ENCODE measurements at regions not wholly inside any gene's neighbourhood (a gene's known extent, or its start where the extent isn't known, plus 50 kb on each side); places are given as distances from the start of the nearest gene placed in this dataset.

DNA sequence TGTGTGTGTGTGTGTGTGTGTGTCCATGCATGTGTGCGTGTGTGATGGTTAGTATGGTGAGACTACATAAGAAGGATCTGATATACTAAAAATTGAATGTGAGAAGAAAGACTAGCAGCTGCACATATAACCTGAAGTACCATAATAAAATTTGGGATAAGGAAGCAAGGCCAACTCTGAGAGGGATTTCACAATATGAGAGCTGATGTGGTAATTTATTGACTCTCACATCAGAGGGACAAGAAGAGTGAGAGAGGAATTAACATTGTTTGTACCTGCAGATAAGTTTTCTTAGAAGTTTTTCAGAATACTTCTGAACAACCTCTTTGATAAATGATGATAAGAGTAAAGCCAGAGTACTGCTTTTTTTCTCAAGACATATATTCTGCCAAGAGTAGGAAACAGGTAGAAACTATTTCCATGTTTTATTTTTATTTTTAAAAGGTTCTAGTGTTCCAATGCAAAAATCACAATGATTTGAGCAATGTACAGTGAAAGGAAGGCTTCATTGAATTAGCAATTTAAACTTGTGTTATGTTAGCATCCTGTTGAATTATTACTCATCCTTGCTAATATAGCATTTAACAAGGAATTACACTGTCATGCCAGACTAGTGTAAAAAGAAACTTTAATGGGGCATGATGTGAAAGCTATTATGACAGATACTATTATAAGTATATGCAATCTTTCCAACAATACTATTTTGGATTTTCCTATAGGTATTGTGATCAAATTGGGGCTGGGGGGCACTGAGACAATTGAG is 415.5 kb upstream of the ARPP21 start:
- H3K27me3 ChIP-seq (ENCODE audit: control insufficient read depth, insufficient read depth, low read length) = no peaks in the 10 kb centered on the region
- no peak overlapping the region for H3K4me3 ChIP-seq (ENCODE audit: low read depth, low read length)
- ChIA-PET POLR2A (no interaction called here), CTCF (no interaction called here)
- DNase-seq (ENCODE audit: low read depth) = no peak
- TF ChIP-seq, protein P1, sequence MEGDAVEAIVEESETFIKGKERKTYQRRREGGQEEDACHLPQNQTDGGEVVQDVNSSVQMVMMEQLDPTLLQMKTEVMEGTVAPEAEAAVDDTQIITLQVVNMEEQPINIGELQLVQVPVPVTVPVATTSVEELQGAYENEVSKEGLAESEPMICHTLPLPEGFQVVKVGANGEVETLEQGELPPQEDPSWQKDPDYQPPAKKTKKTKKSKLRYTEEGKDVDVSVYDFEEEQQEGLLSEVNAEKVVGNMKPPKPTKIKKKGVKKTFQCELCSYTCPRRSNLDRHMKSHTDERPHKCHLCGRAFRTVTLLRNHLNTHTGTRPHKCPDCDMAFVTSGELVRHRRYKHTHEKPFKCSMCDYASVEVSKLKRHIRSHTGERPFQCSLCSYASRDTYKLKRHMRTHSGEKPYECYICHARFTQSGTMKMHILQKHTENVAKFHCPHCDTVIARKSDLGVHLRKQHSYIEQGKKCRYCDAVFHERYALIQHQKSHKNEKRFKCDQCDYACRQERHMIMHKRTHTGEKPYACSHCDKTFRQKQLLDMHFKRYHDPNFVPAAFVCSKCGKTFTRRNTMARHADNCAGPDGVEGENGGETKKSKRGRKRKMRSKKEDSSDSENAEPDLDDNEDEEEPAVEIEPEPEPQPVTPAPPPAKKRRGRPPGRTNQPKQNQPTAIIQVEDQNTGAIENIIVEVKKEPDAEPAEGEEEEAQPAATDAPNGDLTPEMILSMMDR (IDR thresholded peaks at IDR 0.05; ENCODE audit: insufficient read depth, low read depth, low read length) = no peak
- no peaks in the 10 kb centered on the region for H3K36me3 ChIP-seq (ENCODE audit: control insufficient read depth, insufficient read depth, low read length)

GRCh38 chr3:35224565-35225295 is 414.6 kb upstream of the ARPP21 start:
- TF ChIP-seq, protein P1 (IDR thresholded peaks at IDR 0.05; ENCODE audit: insufficient read depth, low read depth, low read length) = no peak
- DNase-seq (ENCODE audit: low read depth) = no peak
- POLR2A ChIA-PET = no interaction called here
- CTCF ChIA-PET = no interaction called here
- no peak overlapping the region for H3K4me3 ChIP-seq (ENCODE audit: low read depth, low read length)
- no peaks in the 10 kb centered on the region for H3K27me3 ChIP-seq (ENCODE audit: control insufficient read depth, insufficient read depth, low read length)
- H3K36me3 ChIP-seq (ENCODE audit: control insufficient read depth, insufficient read depth, low read length) = no peaks in the 10 kb centered on the region

- Histone ChIP-seq H3K36me3 (ENCODE audit: control insufficient read depth, insufficient read depth, low read length) (no peaks in the 10 kb centered on the region), H3K27me3 (ENCODE audit: control insufficient read depth, insufficient read depth, low read length) (no peaks in the 10 kb centered on the region), H3K4me3 (ENCODE audit: low read depth, low read length) (no peak overlapping the region)
- no peak for DNase-seq (ENCODE audit: low read depth)
- TF ChIP-seq, protein P1 (IDR thresholded peaks at IDR 0.05; ENCODE audit: insufficient read depth, low read depth, low read length) = no peak
- ChIA-PET POLR2A (no interaction called here), CTCF (no interaction called here)
Measured at GRCh38 chr3:35241236-35241635, 398.1 kb upstream of the ARPP21 start.

GRCh38 chr3:35254917-35255316 is 384.4 kb upstream of the ARPP21 start:
- CTCF ChIA-PET = no interaction called here
- Histone ChIP-seq H3K36me3 (ENCODE audit: control insufficient read depth, insufficient read depth, low read length) (no peaks in the 10 kb centered on the region), H3K4me3 (ENCODE audit: low read depth, low read length) (no peak overlapping the region), H3K27me3 (ENCODE audit: control insufficient read depth, insufficient read depth, low read length) (no peaks in the 10 kb centered on the region)
- TF ChIP-seq, protein P1 (IDR thresholded peaks at IDR 0.05; ENCODE audit: insufficient read depth, low read depth, low read length) = no peak
- no peak for DNase-seq (ENCODE audit: low read depth)
- POLR2A ChIA-PET = no interaction called here

- no peaks in the 10 kb centered on the region for H3K27me3 ChIP-seq (ENCODE audit: control insufficient read depth, insufficient read depth, low read length)
- no peaks in the 10 kb centered on the region for H3K36me3 ChIP-seq (ENCODE audit: control insufficient read depth, insufficient read depth, low read length)
- no peak overlapping the region for H3K4me3 ChIP-seq (ENCODE audit: low read depth, low read length)
- TF ChIP-seq, protein P1 (IDR thresholded peaks at IDR 0.05; ENCODE audit: insufficient read depth, low read depth, low read length) = no peak
- POLR2A ChIA-PET = no interaction called here
- CTCF ChIA-PET = no interaction called here
- DNase-seq (ENCODE audit: low read depth) = no peak
Measured at GRCh38 chr3:35257641-35258040, 381.7 kb upstream of the ARPP21 start.

Measured in BJ (cell line).